CD4-positive, alpha-beta T cell treated with Interleukin-1 beta for 1 hour (primary cell): ENCODE measurements at regions not wholly inside any gene's neighbourhood (a gene's known extent, or its start where the extent isn't known, plus 50 kb on each side); places are given as distances from the start of the nearest gene placed in this dataset.
"Not testable (repeated sequence)": the region's sequence is repeated elsewhere in the genome, so short reads cannot be mapped to it uniquely, and the experiment has no call there.

ENCODE experiments used
- DNase-seq, 2 donors: peaks; one replicate each; pipeline ENCODE4 v3.0.0-alpha.2; 2020 to 2022

DNA sequence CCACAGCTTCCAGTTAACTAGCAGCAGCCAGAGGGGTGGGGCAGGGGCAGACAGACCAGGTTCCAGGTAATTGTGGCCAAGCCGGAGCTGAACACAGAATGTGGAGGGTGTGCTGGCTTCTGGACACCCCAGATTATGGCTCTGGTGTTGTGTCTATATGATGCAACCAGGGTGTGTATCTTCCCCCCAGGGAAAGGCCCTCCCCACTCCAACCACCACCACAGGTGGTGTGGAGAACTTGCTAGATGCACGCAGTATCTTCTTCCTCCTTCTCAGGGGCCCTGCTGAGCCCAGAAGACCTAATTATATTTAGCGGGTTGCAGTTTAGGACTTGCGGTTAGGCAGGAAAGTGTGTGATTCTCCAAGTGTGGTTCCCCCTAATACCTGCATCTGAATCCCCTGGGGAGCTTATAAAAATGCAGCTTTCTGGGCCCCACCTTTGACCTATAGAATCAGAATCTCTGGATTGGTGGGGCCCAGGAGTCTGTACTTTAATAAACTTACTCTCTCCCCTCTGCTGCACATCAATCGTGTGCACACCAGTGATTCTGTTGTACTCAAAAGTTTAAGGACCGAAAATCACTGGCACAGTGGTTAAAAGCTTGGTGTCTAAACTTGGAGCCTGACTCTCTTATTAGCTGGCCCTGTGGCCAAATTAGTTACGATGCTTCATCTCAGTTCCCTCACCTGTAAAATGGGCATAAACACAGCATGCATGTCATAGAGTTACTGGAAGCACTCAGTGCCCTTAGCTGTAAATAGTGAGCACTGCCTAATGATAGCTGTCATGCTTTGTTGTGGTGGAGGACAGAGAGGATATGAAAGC lies 379.1 kb upstream of the PROK2 start:
- peak in 1 of 2 donors; percentile 78 for DNase-seq

DNA sequence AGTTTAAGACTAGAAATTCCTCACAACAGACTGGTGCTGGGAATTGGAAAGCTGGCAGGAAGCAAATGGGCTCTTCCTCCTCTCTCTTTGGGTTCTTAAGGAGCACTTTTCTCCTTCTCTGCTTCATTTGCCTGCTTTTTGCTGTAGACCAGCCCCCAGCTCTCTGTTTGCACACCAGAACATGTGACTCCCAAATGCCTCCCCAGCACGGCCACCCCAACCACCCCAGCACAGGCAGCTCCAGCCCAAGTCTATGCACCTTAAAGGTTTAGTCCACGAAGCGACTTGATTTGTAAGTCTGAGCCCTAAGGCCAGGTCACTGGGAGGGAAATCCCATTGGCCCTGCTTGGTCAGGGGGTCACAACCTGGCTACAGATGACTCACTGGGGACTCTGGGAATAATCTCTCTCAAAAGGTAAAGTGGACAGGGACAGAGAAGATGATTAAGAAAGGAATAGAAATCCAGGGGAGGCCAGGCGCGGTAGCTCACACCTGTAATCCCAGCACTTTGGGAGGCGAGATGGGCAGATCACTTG lies 377.8 kb upstream of the PROK2 start:
- no peak for DNase-seq

DNA sequence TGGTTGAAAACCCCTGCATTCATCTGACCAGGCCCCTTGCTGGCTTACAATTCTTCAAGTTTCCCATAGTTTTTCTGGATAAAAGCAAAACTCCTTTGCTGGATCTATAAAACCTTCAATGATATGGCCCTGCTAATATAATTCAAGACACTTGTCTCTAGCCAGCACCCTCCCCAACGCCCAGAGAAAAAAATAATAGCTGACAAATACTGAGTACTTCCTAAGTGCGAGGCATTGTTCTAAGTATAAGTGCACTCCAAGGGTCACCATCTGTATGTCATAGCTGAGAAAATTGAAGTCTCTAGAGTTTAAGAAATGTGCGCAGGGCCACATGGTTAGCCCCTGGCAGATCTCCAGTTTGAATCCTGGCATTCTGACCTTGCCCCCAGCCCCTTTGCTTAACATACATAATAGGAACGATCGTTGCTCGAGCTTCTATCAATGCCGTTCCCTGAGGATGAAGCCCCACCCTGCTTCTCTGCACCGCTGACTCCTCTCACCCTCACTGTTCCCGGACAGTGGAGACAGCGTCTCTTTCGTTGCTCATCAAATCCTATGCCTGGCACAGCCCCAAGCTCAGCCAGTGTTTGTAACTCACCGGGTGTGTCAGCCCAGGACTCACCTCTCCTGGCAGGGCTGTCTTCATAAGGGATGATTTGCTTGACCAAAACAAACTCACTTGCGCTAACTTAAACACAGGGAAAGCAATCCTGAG lies 377.1 kb upstream of the PROK2 start:
- DNase-seq: no peak

DNA sequence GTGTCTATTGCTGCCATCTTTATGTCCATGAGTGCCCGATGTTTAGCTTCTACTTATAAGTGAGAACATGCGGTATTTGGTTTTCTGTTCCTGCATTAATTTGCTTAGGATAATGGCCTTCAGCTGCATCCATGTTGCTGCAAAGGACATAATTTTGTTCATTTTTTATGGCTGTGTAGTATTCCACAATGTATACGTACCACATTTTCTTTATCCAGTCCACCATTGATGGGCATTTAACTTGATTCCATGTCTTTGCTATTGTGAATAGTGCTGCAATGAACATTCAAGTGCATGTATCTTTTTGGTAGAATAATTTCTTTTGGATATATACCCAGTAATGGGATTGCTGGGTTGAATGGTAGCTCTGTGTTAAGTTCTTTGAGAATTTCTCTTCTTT lies 376.3 kb upstream of the PROK2 start:
- not testable (repeated sequence) for DNase-seq

DNA sequence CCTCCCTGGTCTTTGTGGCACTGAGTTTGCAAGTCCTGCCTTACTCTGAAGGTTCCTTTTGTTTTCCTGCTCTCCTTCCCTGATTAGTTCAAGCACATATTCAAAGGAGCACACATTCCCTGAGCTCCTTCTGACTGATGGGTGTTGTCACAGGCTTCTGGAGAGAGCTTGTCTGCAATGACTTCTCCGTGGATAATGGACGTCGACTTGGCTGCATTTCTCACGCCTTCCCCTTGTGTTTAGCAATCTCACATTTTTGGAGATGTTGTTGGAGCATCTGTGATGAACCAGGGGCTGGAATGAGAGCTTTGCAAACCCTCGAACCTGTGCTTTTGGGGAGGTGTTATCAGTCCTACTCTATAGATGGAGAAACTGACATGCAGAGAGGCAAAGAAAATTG lies 375.4 kb upstream of the PROK2 start:
- DNase-seq: no peak

DNA sequence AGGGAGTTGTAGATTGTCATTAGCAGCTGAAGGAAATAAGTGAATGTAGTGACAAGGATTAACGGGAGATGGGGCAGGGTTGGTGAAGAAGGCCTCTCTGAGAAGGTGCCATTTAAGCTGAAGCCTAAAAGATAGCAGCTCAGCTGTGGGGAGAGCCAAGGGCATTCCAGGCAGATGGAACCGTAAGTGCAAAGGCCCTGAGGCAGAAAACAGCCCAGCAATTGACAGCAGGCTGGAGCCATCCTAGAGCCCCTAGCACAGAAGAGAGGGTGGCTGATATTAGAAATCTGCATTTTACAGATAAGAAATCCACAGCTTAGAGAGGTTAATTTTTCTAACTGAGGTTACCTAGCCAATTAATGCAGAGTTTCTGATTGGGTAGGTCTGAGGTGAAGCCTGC lies 374.5 kb upstream of the PROK2 start:
- DNase-seq: no peak

DNA sequence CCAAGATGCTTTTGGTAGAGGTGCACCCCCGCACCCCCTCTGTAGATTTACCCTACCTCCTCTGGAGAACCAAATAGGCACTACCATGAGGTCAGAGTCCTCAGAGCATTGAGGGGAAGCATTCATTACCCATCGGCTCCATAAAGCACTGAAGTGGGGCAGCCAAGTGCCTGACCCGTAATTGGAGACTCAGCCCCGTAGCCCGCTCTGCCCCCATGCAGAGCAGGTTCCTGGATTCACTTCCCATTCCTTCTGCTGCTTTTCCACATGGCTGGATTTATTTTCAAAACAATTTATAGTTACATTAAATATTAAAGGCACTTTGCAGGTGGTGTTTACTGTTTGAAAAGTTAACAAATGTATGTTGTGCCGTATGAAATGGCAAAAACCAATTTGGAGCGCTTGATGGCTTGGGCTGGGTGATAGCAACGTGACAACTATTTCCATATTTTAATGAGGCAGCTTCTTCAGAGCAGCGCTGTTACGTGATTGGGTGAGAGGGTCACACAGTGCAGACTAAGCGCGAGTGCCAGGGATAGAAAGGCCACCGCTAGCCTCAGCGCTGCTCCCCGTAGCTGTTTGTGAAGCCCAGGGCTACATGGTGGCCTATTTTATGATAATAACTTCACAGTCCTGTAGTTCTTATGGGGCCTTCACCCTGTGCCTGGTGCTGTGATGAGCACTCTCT lies 373.8 kb upstream of the PROK2 start:
- no peak for DNase-seq

DNA sequence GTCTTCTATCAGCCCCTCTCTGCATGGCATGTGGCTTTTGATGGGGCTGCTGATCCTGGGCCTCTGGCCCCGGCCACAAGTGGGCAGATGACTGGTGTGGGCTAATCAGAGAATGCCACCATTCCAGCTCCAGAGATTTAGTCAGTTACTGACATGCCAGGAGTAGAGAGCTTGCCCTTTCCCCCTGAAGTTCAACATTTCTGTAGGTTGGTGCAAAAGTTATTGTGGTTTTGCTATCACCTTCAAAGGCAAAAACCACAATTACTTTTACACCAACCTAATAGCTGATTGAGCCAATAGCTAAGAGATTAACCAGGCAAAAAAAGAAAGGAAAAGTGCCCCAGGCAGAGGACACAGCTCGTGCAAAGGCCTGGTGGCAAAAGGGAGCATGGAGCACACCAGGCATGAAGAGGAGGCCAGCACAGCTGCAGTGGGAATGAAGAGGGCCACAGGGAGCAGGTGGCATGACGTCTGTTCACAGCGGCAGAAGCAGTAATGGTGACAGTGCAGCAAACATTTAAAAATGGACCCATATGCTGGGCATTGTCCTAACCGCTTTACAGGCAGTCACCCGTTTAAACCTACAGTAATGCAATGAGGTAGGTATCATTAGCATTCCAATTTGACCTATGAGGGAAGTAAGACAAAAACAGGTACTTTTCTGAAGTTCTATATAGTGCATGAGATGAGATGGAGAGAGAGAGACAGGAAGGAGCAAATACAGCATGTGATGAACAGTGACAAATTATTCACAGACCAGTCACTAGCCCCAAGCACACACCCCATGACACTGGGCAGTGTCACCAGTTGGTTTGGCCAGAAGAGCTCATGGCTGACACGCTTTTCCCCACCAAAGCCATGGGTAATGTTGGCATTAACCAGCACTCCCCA lies 373.0 kb upstream of the PROK2 start:
- no peak for DNase-seq

DNA sequence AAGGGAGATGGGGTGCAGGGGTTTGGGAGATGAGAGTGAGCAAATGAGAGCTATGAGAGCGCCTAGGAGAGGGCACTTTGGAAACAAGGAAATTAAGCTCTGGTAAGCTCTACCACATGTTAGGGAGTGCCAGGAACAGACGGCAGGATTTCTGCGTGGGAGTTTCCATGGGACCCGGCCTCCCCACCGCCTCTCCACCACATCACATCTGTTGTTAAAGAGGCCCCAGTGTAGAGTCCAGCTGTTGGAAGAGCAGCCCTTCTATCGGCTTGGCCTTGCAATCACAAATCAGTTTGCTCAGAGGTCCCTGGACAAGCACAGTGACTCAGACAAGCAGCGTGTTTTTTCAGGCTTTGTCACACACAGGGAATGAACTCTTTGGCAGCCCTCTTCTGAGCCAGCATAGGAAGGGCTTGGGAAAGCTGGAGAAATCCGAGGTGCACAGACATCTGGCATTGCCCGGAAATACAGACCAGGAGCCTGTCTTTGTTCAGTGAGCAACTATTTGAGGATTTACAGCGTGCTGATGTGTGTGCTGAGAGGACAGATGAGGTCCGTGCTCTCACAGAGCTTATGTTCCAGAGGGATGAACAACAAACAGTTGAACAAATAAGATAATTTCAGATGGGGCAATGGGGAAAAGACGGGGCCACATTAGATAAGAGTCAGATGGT lies 370.6 kb upstream of the PROK2 start:
- DNase-seq: no peak

DNA sequence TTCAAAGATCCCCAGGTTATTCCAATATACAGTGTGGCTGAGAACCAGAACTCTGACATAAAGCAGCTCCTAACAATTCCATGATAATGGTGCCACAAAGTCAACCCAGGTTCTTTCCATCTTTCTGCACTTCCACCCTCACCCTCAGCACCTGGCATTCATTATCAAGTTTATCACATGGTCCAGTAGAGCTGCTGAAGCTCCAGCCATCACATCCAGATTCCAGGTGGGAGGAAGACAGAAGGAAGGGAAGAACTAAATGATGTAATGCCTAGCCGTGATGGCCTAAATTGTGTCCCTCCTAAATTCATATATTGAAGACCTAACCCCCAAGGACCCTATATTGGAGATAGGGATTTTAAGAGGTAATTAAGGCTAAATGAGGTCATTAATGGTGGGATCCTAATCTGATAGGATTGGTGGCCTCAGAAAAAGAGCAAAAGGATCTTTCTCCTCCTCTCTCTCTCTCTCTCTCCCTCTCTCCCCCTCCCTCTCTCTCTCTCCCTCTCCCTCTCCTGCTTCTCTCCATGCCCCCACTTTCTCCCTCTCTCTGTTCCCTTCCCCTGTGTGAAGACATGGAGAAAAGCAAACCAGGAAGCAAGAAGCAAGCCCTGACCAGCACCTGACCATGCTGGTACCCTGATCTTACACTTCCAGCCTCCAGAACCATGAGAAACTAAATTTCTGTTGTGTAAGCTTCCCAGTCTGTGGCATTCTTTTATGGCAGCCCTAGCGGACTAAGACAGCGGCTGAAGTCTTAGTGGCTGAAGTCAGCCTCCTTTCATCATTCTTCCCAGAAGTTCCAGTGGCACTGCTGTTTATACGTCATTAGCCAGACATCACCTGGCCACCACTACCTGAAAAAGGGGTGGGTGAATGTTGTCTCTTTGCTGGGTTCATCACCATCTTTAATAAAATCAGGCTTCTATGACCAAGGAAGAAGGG lies 369.7 kb upstream of the PROK2 start:
- DNase-seq: no peak

DNA sequence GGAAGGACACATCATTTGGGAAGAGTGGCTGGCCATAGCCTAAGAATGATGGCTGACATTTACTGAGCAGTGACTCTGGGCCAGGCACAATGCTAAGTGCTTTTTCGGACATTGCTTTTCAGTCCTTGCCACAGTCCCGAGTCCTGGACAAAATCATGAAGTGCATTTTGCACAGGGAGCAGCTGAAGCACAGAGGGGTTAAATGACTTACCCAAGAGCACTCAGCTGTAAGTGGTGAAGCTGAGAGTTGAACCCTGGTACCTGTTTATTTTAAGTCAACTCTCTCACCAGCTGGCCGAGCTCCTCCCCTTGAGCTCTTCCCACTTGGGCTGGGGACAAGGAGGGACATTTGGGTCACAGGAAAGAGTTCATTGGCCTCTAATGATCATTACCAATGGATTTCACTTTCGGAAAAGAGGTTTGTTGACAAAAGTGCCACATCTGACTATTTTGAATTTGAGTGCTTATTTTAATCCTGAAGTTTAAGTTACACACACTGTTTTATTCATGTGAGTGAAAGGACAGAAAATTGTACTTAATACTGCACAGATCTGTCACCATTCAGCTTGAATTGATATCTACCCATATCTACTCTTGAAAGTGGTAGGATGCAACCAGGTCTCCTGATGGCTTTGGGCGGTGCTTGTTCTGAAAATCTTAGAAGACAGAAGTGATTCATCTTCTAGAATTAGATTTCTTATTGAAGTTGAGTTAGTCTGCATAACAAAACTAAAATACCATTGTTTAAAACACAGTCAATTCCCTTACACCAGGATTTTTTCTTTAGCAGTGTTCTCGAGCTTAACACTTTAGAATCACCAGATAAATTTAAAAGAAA lies 368.7 kb upstream of the PROK2 start:
- DNase-seq: no peak

DNA sequence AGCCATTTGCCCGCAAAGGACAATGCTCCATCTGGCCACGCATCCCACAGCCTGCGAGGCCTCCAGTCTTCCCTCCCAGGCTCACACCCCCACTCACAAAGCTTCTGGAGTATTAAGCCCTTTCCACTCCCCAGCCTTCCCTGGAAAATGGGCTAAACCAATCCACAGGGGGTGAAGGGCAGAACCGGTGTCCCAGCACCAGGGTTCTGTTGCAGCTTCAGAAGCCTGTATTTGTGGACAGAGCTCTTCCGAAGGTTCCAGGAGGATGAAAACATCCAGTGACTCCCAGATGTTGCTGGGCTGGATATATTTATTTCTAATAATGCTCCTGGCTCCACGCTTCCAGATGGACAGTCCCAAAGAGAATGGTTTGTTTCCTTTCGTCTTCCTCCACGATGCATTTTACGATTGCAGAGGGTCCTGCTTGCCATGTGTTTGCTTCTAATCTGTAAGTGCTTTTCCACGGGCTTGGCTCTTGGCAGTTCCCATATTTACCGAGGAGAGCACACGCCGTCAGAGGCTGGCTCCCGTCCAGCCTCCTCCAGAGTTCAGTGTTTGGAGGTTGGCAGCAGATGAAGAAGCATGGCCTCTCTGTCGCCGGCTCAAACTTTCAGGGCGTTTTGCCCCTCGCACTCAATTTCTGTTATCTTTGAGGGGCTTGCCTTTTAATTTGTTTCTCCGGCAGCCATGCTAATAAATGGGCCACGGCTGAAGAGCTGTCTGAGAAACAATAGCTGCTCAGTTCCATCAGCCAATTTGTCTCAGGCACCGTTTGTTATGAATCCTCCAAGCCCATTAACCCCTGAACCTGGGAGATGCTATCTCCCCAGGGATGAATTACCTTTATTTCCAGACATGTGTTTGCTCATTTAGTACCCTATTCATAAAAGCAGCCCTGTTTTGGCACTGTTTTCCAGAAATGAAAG lies 367.9 kb upstream of the PROK2 start:
- no peak for DNase-seq

DNA sequence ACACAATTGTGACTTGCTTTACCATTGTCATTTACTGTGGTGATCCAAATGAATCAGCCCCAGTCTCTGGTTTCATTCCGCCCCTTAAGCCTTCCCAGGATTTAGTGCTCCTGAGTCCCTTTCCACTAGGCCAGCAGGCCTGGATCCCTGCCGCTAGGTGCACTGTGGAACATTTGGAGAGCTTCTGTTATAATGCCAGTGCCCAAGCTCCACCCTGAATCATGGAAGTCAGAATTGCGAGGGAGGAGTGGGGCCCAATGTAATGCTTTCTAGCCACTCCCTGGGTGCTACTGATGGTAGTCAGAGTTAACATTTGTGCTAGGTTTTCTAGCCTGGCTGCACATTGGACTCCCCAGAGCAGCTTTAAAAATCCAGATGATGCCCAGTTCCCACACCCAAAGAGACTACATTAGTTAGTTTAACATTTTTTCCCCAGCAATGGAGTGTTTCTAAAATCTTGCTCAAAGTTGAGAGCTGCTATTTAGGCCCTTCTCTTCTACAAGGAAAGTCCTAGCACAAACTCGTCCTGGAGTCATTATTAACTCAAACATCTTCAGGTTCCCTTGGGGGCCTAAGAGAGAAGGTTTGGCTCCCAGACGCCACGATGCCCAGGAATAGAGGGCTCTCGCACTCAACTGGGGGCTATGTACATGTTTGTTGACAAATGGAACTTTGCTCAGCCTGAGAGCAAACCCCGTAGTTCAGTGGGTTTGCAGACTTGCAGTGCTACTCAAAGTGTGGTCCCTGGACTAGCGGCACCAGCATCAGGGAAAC lies 366.7 kb upstream of the PROK2 start:
- DNase-seq: no peak

DNA sequence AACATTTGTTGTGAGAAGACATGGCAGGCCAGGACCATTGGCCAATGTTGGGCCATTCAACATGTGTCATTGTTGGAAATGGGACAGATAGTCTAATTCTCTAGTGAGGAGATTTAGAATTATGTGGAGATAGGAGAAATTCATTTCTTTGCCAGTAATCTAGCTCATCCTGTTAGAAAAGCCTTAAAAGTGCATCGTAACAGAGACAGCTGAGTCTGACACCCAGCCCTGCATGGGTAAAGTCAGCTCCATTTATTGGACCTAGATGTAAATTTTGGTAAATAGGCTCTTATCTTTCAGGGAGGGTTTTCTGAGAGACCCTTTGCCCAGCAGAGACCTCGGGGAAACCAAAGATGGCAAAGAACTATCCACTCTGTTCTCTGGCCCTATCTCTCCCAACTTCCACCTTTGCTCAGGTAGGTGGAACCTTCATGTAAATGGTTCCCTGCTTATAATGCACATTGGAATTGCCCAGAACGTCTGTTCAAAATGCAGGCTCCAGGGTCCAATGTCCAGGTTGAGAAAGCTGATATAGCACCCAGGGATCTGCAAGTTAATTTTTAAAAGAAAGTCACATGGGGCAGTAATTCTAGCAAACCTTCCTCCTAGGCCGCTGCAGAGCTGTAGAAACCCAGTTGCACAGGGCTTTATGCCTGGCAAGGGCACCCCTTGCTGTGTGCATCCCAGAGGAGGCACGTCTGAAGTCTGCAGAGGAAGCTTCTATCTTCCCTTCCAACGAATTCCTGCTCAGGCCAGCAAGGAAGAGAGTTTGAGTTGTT lies 365.9 kb upstream of the PROK2 start:
- DNase-seq: no peak

DNA sequence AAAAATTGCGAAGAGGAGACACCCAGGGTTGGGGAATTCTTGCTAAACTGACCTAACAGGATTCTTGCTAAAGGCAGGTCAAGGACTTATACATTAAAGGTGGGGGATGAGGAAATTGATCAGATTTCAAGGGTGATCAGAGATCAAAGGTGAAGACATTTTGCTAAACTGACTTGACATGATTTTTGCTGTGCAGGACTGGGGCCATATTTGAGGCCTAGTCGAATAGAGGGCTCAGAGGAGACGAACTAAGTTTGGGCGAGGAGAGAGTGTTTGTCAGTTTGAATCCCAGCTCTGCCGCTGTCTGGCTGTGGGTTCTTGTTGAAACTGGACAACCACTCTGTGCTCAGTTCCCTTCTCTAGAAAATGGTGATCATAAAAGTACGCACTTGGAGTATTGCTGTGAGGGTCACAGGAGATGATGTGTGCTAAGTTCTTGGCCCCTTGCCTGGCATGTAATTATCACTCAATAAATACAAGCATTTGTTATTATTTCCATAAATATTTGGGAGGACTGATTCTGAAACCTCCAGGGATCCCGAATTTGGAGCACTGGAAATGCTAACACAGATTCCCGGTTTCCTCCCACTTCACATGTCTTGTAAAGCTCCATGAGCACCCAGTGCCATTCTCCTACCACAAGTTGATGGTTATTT lies 364.8 kb upstream of the PROK2 start:
- DNase-seq: no peak

DNA sequence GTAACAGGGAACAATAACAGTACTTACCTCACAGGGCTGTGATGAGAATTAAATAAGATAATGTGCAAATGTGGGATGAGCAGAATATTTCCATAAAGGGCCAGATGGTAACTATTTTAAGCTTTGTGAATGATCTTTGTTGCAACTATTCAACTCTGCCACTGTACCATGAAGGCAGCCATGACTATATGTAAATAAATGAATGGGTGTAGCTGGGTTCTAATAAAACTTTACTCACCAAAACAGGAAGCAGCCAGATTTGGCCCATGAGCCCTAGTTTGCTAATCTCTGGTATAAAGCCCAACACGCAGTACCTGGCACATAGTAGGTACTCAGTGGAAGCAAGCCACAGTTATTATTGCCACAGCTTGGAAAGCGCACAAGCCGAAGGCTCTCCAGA lies 362.7 kb upstream of the PROK2 start:
- no peak for DNase-seq
